B cell (primary cell): ENCODE measurements at regions not wholly inside any gene's neighbourhood (a gene's known extent, or its start where the extent isn't known, plus 50 kb on each side); places are given as distances from the start of the nearest gene placed in this dataset.

Experiments used
- EZH2 ChIP-seq: IDR thresholded peaks from 2 replicates; pipeline ENCODE4 v1.6.1; 2012; ENCODE audit warnings: borderline replicate concordance, low read depth, mild to moderate bottlenecking, moderate library complexity, low read length; ENCODE audit not compliant: insufficient read depth, poor library complexity, severe bottlenecking
- TF ChIP-seq, protein P1 (sequence below): fragments of 200-600 bp; IDR thresholded peaks from one replicate; pipeline ENCODE4 v1.8.0; 2022; ENCODE audit warnings: antibody characterized with exemption, mild to moderate bottlenecking

DNA sequence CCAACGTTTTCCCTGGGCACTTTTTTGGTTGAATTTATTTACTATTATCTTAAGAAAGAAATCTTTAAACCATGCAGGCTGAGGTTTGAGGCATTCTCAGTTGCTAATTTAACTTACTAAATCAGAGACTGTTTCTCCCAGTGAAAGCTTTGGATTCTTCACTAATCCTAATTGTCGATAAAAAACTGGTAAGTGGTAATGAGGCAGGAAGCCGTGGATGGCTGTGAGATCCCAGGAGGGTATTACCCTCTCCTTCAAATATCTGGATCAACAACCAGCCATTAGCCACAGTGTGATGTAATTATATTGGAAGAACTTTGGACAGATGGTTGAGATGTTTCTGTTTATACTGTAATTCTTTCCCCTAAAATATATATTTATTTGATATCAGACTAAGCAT is 485.0 kb downstream of the DISC1 start:
- TF ChIP-seq, protein P1, sequence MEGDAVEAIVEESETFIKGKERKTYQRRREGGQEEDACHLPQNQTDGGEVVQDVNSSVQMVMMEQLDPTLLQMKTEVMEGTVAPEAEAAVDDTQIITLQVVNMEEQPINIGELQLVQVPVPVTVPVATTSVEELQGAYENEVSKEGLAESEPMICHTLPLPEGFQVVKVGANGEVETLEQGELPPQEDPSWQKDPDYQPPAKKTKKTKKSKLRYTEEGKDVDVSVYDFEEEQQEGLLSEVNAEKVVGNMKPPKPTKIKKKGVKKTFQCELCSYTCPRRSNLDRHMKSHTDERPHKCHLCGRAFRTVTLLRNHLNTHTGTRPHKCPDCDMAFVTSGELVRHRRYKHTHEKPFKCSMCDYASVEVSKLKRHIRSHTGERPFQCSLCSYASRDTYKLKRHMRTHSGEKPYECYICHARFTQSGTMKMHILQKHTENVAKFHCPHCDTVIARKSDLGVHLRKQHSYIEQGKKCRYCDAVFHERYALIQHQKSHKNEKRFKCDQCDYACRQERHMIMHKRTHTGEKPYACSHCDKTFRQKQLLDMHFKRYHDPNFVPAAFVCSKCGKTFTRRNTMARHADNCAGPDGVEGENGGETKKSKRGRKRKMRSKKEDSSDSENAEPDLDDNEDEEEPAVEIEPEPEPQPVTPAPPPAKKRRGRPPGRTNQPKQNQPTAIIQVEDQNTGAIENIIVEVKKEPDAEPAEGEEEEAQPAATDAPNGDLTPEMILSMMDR: no peak
- no peak for TF ChIP-seq EZH2
